ENCODE measurements at regions not wholly inside any gene's neighbourhood (a gene's known extent, or its start where the extent isn't known, plus 50 kb on each side); places are given as distances from the start of the nearest gene placed in this dataset.

GRCh38 chr11:42773729-42774128, 538.1 kb upstream of the API5 start:
- TF ChIP-seq CTCF (IDR thresholded peaks at IDR 0.05), result no peak
- no peak for TF ChIP-seq POLR2A (IDR thresholded peaks at IDR 0.05)

Data from Peyer's patch (tissue), 4 donors.